MM.1S (cell line): ENCODE measurements at regions not wholly inside any gene's neighbourhood (a gene's known extent, or its start where the extent isn't known, plus 50 kb on each side); places are given as distances from the start of the nearest gene placed in this dataset.

Experiments
- CTCF ChIP-seq: fragments of 300-600 bp; sonication (generic); IDR thresholded peaks from 2 replicates; pipeline ENCODE4 v1.5.1; 2016; ENCODE audit warnings: antibody characterized with exemption, low read length, mixed read lengths
- EZH2phosphoT487 ChIP-seq: fragments of 300-600 bp; sonication (generic); IDR thresholded peaks from 2 replicates; pipeline ENCODE4 v1.6.1; 2018; ENCODE audit warnings: antibody characterized with exemption, low read length

GRCh38 chr10:109281347-109281746 lies 642.0 kb downstream of the XPNPEP1 start:
- TF ChIP-seq EZH2phosphoT487, result no peak
- TF ChIP-seq CTCF, result no peak
